HCT116 (cell line): ENCODE measurements at regions not wholly inside any gene's neighbourhood (a gene's known extent, or its start where the extent isn't known, plus 50 kb on each side); places are given as distances from the start of the nearest gene placed in this dataset.

ENCODE experiments used
- ATAC-seq: fragments of 200-7000 bp; cut with Tn5 transposase; 2 replicates; pipeline ENCODE4 v1.9.1; 2020; ENCODE audit warnings: mild to moderate bottlenecking, moderate library complexity
- BruUV-seq: library from RNA; stranded (reverse); fragments of 400-500 nt; replicated peaks from 2 replicates; lab custom pipeline; 2021; lab: Mats Ljungman, UMichigan
- CTCF ChIA-PET: fragments of 300-600 bp; sonication (Branson Sonifier 250); formaldehyde crosslinking; loops from one replicate; lab custom pipeline; 2021; ENCODE audit warnings: antibody characterized with exemption; lab: Charles Lee
- POLR2A ChIA-PET: fragments of 300-600, 350-600 bp; sonication (Branson Sonifier 250); formaldehyde crosslinking; loops from one replicate; lab custom pipeline; 2021; ENCODE audit warnings: antibody characterized with exemption; lab: Charles Lee
- RAD21 ChIA-PET, 2 experiments: fragments of 300-600 bp; sonication (Branson Sonifier 250); formaldehyde crosslinking; loops; one replicate each; lab custom pipeline; 2023; ENCODE audit warnings: low total read pairs in 2 of 2; ENCODE audit not compliant: uncharacterized antibody in 2 of 2, unreplicated experiment in 2 of 2, low non-redundant PET in 1 of 2; lab: Charles Lee
- DNase-seq: peaks from one replicate; pipeline ENCODE4 v3.0.0-alpha.2; 2010; ENCODE audit warnings: low read depth, low spot score
- H2AFZ ChIP-seq: fragments of 200-600 bp; shearing (Covaris generic), sonication (generic); 2 replicates; pipeline ENCODE4 v1.6.1; 2017; ENCODE audit warnings: low read depth, mixed run types, mixed read lengths, antibody characterized with exemption, low read length; ENCODE audit not compliant: poor library complexity, severe bottlenecking
- H3K27ac ChIP-seq: 2 replicates; pipeline ENCODE4 v1.5.1; 2012; ENCODE audit warnings: low read depth, low read length
- H3K27me3 ChIP-seq: fragments of 200-600 bp; sonication (generic); 2 replicates; pipeline ENCODE4 v1.6.1; 2016; ENCODE audit warnings: mixed run types, low read length, mixed read lengths; ENCODE audit not compliant: insufficient read depth
- H3K36me3 ChIP-seq, 2 experiments: fragments of 200-500 bp in 1 of 2; fragments of 200-600 bp in 1 of 2; sonication (Bioruptor generic) in 1 of 2; sonication (generic) in 1 of 2; 2 replicates each; pipeline versions ENCODE4 v1.5.1 to v1.6.1; 2014 to 2016; ENCODE audit warnings: low read length in 2 of 2, inconsistent platforms in 1 of 2, mixed read lengths in 1 of 2, mixed run types in 1 of 2; ENCODE audit not compliant: insufficient read depth in 2 of 2, control insufficient read depth in 1 of 2
- H3K4me1 ChIP-seq, 2 experiments: fragments of 200-600 bp in 1 of 2; sonication (generic) in 1 of 2; 2 replicates each; pipeline versions ENCODE4 v1.5.1 to v1.6.1; 2012 to 2017; ENCODE audit warnings: low read length in 2 of 2, inconsistent platforms in 1 of 2, mild to moderate bottlenecking in 1 of 2, mixed read lengths in 1 of 2, mixed run types in 1 of 2, moderate library complexity in 1 of 2; ENCODE audit not compliant: insufficient read depth in 2 of 2, control insufficient read depth in 1 of 2
- H3K4me2 ChIP-seq: fragments of 200-600 bp; sonication (generic); 2 replicates; pipeline ENCODE4 v1.6.1; 2017; ENCODE audit warnings: mixed run types, low read length, mixed read lengths
- H3K4me3 ChIP-seq, 2 experiments: fragments of 200-600 bp in 1 of 2; sonication (generic) in 1 of 2; replicated peaks in 1 of 2; 2 replicates each; pipeline ENCODE4 v1.5.1; 2011 to 2016; ENCODE audit warnings: low read length in 2 of 2, control low read depth in 1 of 2, low read depth in 1 of 2, mild to moderate bottlenecking in 1 of 2, mixed read lengths in 1 of 2, mixed run types in 1 of 2
- H3K79me2 ChIP-seq: fragments of 200-600 bp; sonication (generic); 2 replicates; pipeline ENCODE4 v1.6.1; 2017; ENCODE audit warnings: mild to moderate bottlenecking, mixed run types, low read length, moderate library complexity, mixed read lengths; ENCODE audit not compliant: insufficient read depth
- H3K9ac ChIP-seq: fragments of 200-600 bp; sonication (generic); 2 replicates; pipeline ENCODE4 v1.6.1; 2016; ENCODE audit warnings: low read length, mixed read lengths
- H3K9me2 ChIP-seq: fragments of 200-600 bp; sonication (generic), shearing (Covaris generic); 2 replicates; pipeline ENCODE4 v1.6.1; 2017; ENCODE audit warnings: mixed run types, mild to moderate bottlenecking, moderate library complexity; ENCODE audit not compliant: insufficient read depth
- H3K9me3 ChIP-seq, 2 experiments: fragments of 200-500 bp in 1 of 2; fragments of 200-600 bp in 1 of 2; sonication (Bioruptor generic) in 1 of 2; sonication (generic) in 1 of 2; 2 replicates each; pipeline ENCODE4 v1.6.1; 2014 to 2017; ENCODE audit warnings: low read length in 2 of 2, mixed read lengths in 2 of 2, inconsistent platforms in 1 of 2, low read depth in 1 of 2, mild to moderate bottlenecking in 1 of 2, mixed run types in 1 of 2, moderate library complexity in 1 of 2; ENCODE audit not compliant: control insufficient read depth in 1 of 2, insufficient read depth in 1 of 2
- H4K20me1 ChIP-seq: fragments of 200-600 bp; sonication (generic), shearing (Covaris generic); 2 replicates; pipeline ENCODE4 v1.6.1; 2017; ENCODE audit warnings: mixed run types, mild to moderate bottlenecking, moderate library complexity; ENCODE audit not compliant: insufficient read depth
- CBX3 ChIP-seq: IDR thresholded peaks from 2 replicates; pipeline ENCODE4 v1.6.1; 2012; ENCODE audit warnings: low read depth
- CEBPB ChIP-seq: IDR thresholded peaks from 2 replicates; pipeline ENCODE4 v1.6.1; 2012; ENCODE audit warnings: low read depth
- EGR1 ChIP-seq: IDR thresholded peaks from 2 replicates; pipeline ENCODE4 v1.6.1; 2012; ENCODE audit warnings: low read depth
- ELF1 ChIP-seq: IDR thresholded peaks from 2 replicates; pipeline ENCODE4 v1.6.1; 2012; ENCODE audit warnings: low read depth, borderline replicate concordance
- EZH2 ChIP-seq: fragments of 200-600 bp; sonication (generic); IDR thresholded peaks from 2 replicates; pipeline ENCODE4 v1.6.1; 2017; ENCODE audit warnings: antibody characterized with exemption, mixed run types
- EZH2phosphoT487 ChIP-seq: fragments of 200-600 bp; IDR thresholded peaks from 2 replicates; pipeline ENCODE4 v1.6.1; 2018; ENCODE audit warnings: antibody characterized with exemption, borderline replicate concordance
- FOSL1 ChIP-seq: IDR thresholded peaks from 2 replicates; pipeline ENCODE4 v1.6.1; 2012; ENCODE audit warnings: low read depth
- JUND ChIP-seq: IDR thresholded peaks from 2 replicates; pipeline ENCODE4 v1.6.1; 2012
- MAX ChIP-seq: IDR thresholded peaks from 2 replicates; pipeline ENCODE4 v1.6.1; 2012
- POLR2A ChIP-seq: IDR thresholded peaks from 2 replicates; pipeline ENCODE4 v1.7.0; 2011; ENCODE audit warnings: borderline replicate concordance; ENCODE audit not compliant: insufficient read depth, insufficient read length; ENCODE audit errors: extremely low read depth
- POLR2AphosphoS5 ChIP-seq: IDR thresholded peaks from 2 replicates; pipeline ENCODE4 v1.6.1; 2011; ENCODE audit warnings: mild to moderate bottlenecking, low read depth, low read length, moderate library complexity
- SIN3A ChIP-seq: IDR thresholded peaks from 2 replicates; pipeline ENCODE4 v1.6.1; 2012; ENCODE audit warnings: low read depth
- SP1 ChIP-seq: IDR thresholded peaks from 2 replicates; pipeline ENCODE4 v1.6.1; 2012; ENCODE audit warnings: low read depth
- TCF7L2 ChIP-seq: IDR thresholded peaks from 2 replicates; pipeline ENCODE4 v1.7.0; 2011; ENCODE audit warnings: borderline replicate concordance, inconsistent platforms; ENCODE audit not compliant: insufficient read depth, insufficient read length; ENCODE audit errors: extremely low read depth
- YY1 ChIP-seq: IDR thresholded peaks from 2 replicates; pipeline ENCODE4 v1.6.1; 2011; ENCODE audit warnings: low read length, low read depth, moderate library complexity, mild to moderate bottlenecking; ENCODE audit not compliant: insufficient replicate concordance; ENCODE audit errors: extremely low read depth
- intact Hi-C: fragments of 100-400 bp; cut with micrococcal nuclease; formaldehyde crosslinking; loops from 2 replicates; pipeline ENCODE4 v1.10.0; 2022
- TF ChIP-seq, protein P1 (sequence below): IDR thresholded peaks from 2 replicates; pipeline ENCODE4 v1.6.1; 2011; ENCODE audit warnings: mild to moderate bottlenecking, low read length, moderate library complexity; ENCODE audit not compliant: insufficient replicate concordance; ENCODE audit errors: extremely low read depth

DNA sequence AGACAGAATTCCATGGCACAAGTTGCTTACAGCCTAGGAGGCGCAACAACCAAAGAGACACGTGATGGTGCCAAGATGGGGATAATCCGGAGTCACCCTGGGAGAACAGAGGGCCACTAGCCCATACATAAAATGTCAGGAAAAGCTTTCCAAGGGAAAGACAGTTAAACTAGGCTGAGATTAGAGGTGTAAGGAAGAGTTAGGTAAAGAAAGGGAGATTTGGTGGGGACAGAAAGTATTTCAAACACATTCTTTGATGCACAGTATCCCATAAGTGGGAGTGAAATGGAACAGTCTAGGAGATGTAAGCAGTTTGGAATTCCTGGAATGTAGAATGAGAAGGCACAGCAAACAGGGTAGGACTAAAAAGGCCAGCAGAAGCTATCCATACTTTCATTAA is 860.9 kb upstream of the LCORL start:
- DNase-seq (peak; percentile 29), ATAC-seq (peak; percentile 95)
- intact Hi-C loops = no loop called here
- peak overlapping the region; percentile 68 for H3K4me2 ChIP-seq
- no peak for TF ChIP-seq ELF1
- no peak for TF ChIP-seq SP1
- no peak for TF ChIP-seq TCF7L2
- TF ChIP-seq JUND = no peak
- no peak for TF ChIP-seq CBX3
- TF ChIP-seq EZH2phosphoT487 = no peak
- TF ChIP-seq, protein P1, sequence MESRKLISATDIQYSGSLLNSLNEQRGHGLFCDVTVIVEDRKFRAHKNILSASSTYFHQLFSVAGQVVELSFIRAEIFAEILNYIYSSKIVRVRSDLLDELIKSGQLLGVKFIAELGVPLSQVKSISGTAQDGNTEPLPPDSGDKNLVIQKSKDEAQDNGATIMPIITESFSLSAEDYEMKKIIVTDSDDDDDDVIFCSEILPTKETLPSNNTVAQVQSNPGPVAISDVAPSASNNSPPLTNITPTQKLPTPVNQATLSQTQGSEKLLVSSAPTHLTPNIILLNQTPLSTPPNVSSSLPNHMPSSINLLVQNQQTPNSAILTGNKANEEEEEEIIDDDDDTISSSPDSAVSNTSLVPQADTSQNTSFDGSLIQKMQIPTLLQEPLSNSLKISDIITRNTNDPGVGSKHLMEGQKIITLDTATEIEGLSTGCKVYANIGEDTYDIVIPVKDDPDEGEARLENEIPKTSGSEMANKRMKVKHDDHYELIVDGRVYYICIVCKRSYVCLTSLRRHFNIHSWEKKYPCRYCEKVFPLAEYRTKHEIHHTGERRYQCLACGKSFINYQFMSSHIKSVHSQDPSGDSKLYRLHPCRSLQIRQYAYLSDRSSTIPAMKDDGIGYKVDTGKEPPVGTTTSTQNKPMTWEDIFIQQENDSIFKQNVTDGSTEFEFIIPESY = no peak
- 0 out of 2 replicates have a peak overlapping the region, but pooled peaks have one; percentile 22 for H3K27ac ChIP-seq
- CTCF ChIA-PET = no interaction called here
- peaks cover 5 to 9% of the 10 kb centered on the region in 2 experiments for H3K4me1 ChIP-seq
- no peaks in the 10 kb centered on the region for H3K9me2 ChIP-seq
- no peaks in the 10 kb centered on the region for H3K79me2 ChIP-seq
- peak overlapping the region in 1 of 2 experiments; percentile 23; a peak in 1 of 4 replicates for H3K4me3 ChIP-seq
- POLR2A ChIA-PET = no interaction called here
- H2AFZ ChIP-seq = peak overlapping the region; percentile 71
- H3K27me3 ChIP-seq = no peaks in the 10 kb centered on the region
- RAD21 ChIA-PET = no interaction called here
- H3K9ac ChIP-seq = 0 out of 2 replicates have a peak overlapping the region, but pooled peaks have one; percentile 24
- H3K36me3 ChIP-seq = no peaks in the 10 kb centered on the region
- H3K9me3 ChIP-seq = no peaks in the 10 kb centered on the region
- no peaks in the 10 kb centered on the region for H4K20me1 ChIP-seq
- no TSS peak for BruUV-seq

- ATAC-seq (no peak), DNase-seq (no peak)
- ChIA-PET CTCF (no interaction called here), POLR2A (no interaction called here), RAD21 (no interaction called here)
- Histone ChIP-seq H3K79me2 (no peaks in the 10 kb centered on the region), H2AFZ (no peak overlapping the region), H3K4me2 (no peak overlapping the region), H3K27me3 (no peaks in the 10 kb centered on the region), H3K9me2 (no peaks in the 10 kb centered on the region), H3K36me3 (no peaks in the 10 kb centered on the region), H4K20me1 (no peaks in the 10 kb centered on the region), H3K4me1 (peaks cover 5 to 9% of the 10 kb centered on the region in 2 experiments), H3K27ac (no peak overlapping the region), H3K4me3 (no peak overlapping the region), H3K9me3 (no peaks in the 10 kb centered on the region), H3K9ac (no peak overlapping the region)
- intact Hi-C loops = no loop called here
- TF ChIP-seq CEBPB = no peak
- TF ChIP-seq CBX3 = no peak
- TF ChIP-seq SIN3A = no peak
- no peak for TF ChIP-seq FOSL1
- TF ChIP-seq, protein P1 = no peak
- no peak for TF ChIP-seq JUND
- no peak for TF ChIP-seq EGR1
- no peak for TF ChIP-seq ELF1
- TF ChIP-seq POLR2A = no peak
- TF ChIP-seq TCF7L2 = no peak
- no peak for TF ChIP-seq POLR2AphosphoS5
- no peak for TF ChIP-seq EZH2
- no peak for TF ChIP-seq YY1
- TF ChIP-seq MAX = no peak
- BruUV-seq = no TSS peak
Observed at GRCh38 chr4:18881556-18881955, 860.0 kb upstream of the LCORL start.
